AG04450 (cell line): ENCODE measurements at regions not wholly inside any gene's neighbourhood (a gene's known extent, or its start where the extent isn't known, plus 50 kb on each side); places are given as distances from the start of the nearest gene placed in this dataset.

ENCODE experiments used
- CTCF ChIA-PET: fragments of 300-600, 350-600 bp; formaldehyde crosslinking; extraction: SDS; loops from one replicate; lab custom pipeline; 2022; ENCODE audit warnings: antibody characterized with exemption, inconsistent platforms; lab: Charles Lee
- POLR2A ChIA-PET: fragments of 350-600 bp; formaldehyde crosslinking; extraction: SDS; loops from one replicate; lab custom pipeline; 2021; ENCODE audit warnings: antibody characterized with exemption, inconsistent platforms; lab: Yijun Ruan, JAX
- DNase-seq: peaks from one replicate; pipeline ENCODE4 v3.0.0-alpha.2; 2011; ENCODE audit warnings: low read depth, low spot score
- H3K27ac ChIP-seq: one replicate; pipeline ENCODE4 v1.5.1; 2012; ENCODE audit warnings: low read depth, low read length, control low read depth
- H3K27me3 ChIP-seq: one replicate; pipeline ENCODE4 v1.6.0; 2012; ENCODE audit warnings: low read length; ENCODE audit not compliant: control insufficient read depth, insufficient read depth
- H3K4me3 ChIP-seq: 2 replicates; pipeline ENCODE4 v1.5.1; 2011; ENCODE audit warnings: mild to moderate bottlenecking, low read depth, low read length, control low read depth
- H3K9me3 ChIP-seq: 2 replicates; pipeline ENCODE4 v1.5.1; 2012; ENCODE audit warnings: low read length; ENCODE audit not compliant: control insufficient read depth, insufficient read depth
- CTCF ChIP-seq: IDR thresholded peaks from 2 replicates; pipeline ENCODE4 v1.5.1; 2011; ENCODE audit warnings: low read depth, low read length, control low read depth, inconsistent platforms

GRCh38 chr3:13704174-13704573, 155.2 kb downstream of the FBLN2 start:
- ChIA-PET POLR2A (no interaction called here), CTCF (no interaction called here)
- TF ChIP-seq CTCF = no peak
- H3K27me3 ChIP-seq = no peaks in the 10 kb centered on the region
- H3K4me3 ChIP-seq = no peak overlapping the region
- DNase-seq = no peak
- H3K27ac ChIP-seq = no peak overlapping the region
- peaks cover 7% of the 10 kb centered on the region for H3K9me3 ChIP-seq

- Histone ChIP-seq H3K27me3 (no peaks in the 10 kb centered on the region), H3K27ac (no peak overlapping the region), H3K9me3 (peaks cover 7% of the 10 kb centered on the region), H3K4me3 (no peak overlapping the region)
- DNase-seq = no peak
- ChIA-PET POLR2A (no interaction called here), CTCF (no interaction called here)
- no peak for TF ChIP-seq CTCF
These were observed 154.1 kb downstream of the FBLN2 start for GRCh38 chr3:13703071-13703470.

- Histone ChIP-seq H3K27me3 (no peaks in the 10 kb centered on the region), H3K9me3 (peaks cover 7% of the 10 kb centered on the region), H3K4me3 (no peak overlapping the region), H3K27ac (no peak overlapping the region)
- CTCF ChIA-PET = no interaction called here
- POLR2A ChIA-PET = no interaction called here
- DNase-seq = no peak
- TF ChIP-seq CTCF = no peak
These were observed 153.4 kb downstream of the FBLN2 start for GRCh38 chr3:13702286-13702685.

GRCh38 chr3:13700889-13701288, 152.0 kb downstream of the FBLN2 start:
- Histone ChIP-seq H3K9me3 (peaks cover 7% of the 10 kb centered on the region), H3K4me3 (no peak overlapping the region), H3K27ac (no peak overlapping the region), H3K27me3 (no peaks in the 10 kb centered on the region)
- POLR2A ChIA-PET = no interaction called here
- TF ChIP-seq CTCF = no peak
- CTCF ChIA-PET = no interaction called here
- no peak for DNase-seq

- DNase-seq = no peak
- no peak for TF ChIP-seq CTCF
- H3K27me3 ChIP-seq = no peaks in the 10 kb centered on the region
- ChIA-PET POLR2A (no interaction called here), CTCF (no interaction called here)
- no peak overlapping the region for H3K27ac ChIP-seq
- no peak overlapping the region for H3K4me3 ChIP-seq
- peaks cover 4% of the 10 kb centered on the region for H3K9me3 ChIP-seq
These were observed 151.4 kb downstream of the FBLN2 start for GRCh38 chr3:13700362-13700761.
